ENCODE measurements at regions not wholly inside any gene's neighbourhood (a gene's known extent, or its start where the extent isn't known, plus 50 kb on each side); places are given as distances from the start of the nearest gene placed in this dataset.
"Not testable (repeated sequence)": the region's sequence is repeated elsewhere in the genome, so short reads cannot be mapped to it uniquely, and the experiment has no call there.

DNA sequence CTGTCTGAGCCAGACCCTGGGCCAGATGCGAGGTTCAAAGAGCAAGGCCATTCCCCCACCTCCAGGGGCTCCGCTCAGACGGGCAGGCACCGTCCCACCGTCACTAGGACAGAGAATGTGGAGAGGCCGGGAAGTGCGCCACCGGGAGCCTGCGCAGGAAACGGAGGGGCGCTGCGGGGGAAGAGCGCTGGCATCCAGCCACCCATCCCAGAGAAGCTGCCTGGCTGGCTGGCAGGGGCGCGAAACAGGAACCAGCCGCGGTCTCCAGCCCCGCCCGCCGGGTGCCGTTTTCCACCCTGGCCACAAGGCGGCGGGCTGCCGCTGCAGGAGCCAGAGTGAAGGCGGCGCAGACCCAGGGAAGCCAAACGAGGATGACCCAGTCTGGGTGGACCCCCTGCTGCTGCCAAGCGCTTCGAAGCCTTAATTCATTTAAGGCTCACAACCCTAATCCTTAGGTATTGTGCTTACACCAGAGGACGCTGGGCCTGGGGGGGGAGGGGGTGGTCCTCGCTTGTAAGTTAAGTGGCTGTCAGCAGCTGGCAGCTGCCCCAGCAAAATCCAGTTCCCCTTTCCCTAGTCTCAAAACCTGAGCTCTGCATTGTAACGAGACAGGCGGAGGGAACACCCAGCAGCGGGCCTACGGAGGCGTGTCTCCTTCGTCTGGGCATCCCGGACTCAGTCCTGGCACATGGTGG lies 114.8 kb upstream of the SMURF2 start:
- no CpG with 5 or more reads among the region's 38 CpGs for WGBS (ENCODE audit: extremely low coverage, insufficient coverage, insufficient read length)
- not testable (repeated sequence) for H3K9ac ChIP-seq (ENCODE audit: low read length); H2AK5ac ChIP-seq (ENCODE audit: low read length); H3K9me3 ChIP-seq (ENCODE audit: insufficient read depth, low read depth, low read length); H3K18ac ChIP-seq (ENCODE audit: low read length); H3K23ac ChIP-seq (ENCODE audit: low read length); H3K36me3 ChIP-seq (ENCODE audit: control insufficient read depth in 1 of 2, insufficient read depth in 2 of 2, low read length in 2 of 2); H3K27ac ChIP-seq (ENCODE audit: low read depth, low read length); H3K14ac ChIP-seq (ENCODE audit: low read length); H2BK5ac ChIP-seq (ENCODE audit: low read depth, low read length, poor library complexity); H4K12ac ChIP-seq (ENCODE audit: low read depth, low read length); H4K91ac ChIP-seq (ENCODE audit: low read depth, low read length); H2BK120ac ChIP-seq (ENCODE audit: insufficient read depth, low read length, poor library complexity); H3K4ac ChIP-seq (ENCODE audit: low read depth, low read length); H3K4me3 ChIP-seq (ENCODE audit: low read depth, low read length)
- Histone ChIP-seq H4K8ac (ENCODE audit: low read depth, low read length) (peak overlapping the region; percentile 12), H3K4me2 (ENCODE audit: low read length) (peak overlapping the region; percentile 64), H3K79me2 (ENCODE audit: control insufficient read depth, insufficient read depth, low read length, poor library complexity) (peaks cover 11% of the 10 kb centered on the region), H2AFZ (ENCODE audit: insufficient read depth, low read length, poor library complexity) (peak overlapping the region; percentile 25), H3K4me1 (ENCODE audit: control insufficient read depth in 1 of 2, insufficient read depth in 2 of 2, low read length in 2 of 2) (peaks cover 30 to 47% of the 10 kb centered on the region in 2 experiments), H3K79me1 (ENCODE audit: low read length) (peaks cover 35% of the 10 kb centered on the region), H2BK12ac (ENCODE audit: low read length) (peak overlapping the region; percentile 51), H3K27me3 (ENCODE audit: insufficient read depth, low read length) (peaks cover 14% of the 10 kb centered on the region)
- DNase-seq = peak; percentile 69 to 82

DNA sequence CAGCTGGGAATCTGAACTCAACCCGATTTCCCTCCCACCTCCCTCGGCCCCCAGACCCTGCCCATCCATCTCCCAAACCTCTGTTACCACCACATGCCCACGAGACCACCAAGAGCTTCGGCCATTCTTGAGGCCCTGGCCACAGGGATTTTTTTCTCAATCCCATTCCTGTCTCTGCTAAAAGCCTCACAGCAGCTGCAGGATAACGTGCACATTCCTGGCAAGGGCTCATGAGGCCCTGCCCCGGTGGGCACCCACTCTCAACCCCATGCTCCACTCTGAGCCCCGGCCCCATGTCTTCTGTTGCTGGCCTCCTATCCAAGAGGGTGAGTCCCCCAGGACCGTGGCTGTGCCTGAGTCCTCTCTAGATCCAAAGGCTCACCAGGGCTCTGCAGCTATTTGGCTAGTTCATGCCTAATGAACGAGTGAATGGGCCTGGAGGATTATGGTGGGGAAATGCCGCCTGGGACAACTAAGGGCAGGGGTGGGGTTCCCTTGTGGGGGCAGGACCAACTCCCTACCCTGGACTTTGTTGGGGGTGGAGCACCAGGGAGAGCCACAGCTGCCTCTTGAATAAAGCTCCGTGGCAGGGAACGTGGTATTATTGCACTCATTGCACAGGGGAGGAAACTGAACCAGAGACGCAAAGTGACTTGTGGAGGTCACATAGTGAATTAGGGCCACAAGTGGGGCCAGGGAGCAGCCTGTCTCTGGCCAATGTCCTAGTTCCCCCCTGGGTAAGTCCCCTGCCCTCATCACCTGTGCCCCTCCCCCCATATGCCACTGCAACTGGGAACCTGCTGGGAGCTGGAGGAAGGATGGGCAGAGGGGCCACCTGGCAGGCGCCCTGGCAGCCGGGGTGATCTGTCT lies 113.8 kb upstream of the SMURF2 start:
- H3K23ac ChIP-seq (ENCODE audit: low read length) = no peak overlapping the region
- H4K8ac ChIP-seq (ENCODE audit: low read depth, low read length) = no peak overlapping the region
- H2BK120ac ChIP-seq (ENCODE audit: insufficient read depth, low read length, poor library complexity) = no peak overlapping the region
- no peak overlapping the region for H3K27ac ChIP-seq (ENCODE audit: low read depth, low read length)
- no peak overlapping the region for H2BK5ac ChIP-seq (ENCODE audit: low read depth, low read length, poor library complexity)
- H3K9me3 ChIP-seq (ENCODE audit: insufficient read depth, low read depth, low read length) = peaks cover 7% of the 10 kb centered on the region
- H3K4ac ChIP-seq (ENCODE audit: low read depth, low read length) = no peak overlapping the region
- H2BK12ac ChIP-seq (ENCODE audit: low read length) = no peak overlapping the region
- H3K79me1 ChIP-seq (ENCODE audit: low read length) = peaks cover 26% of the 10 kb centered on the region
- H3K4me3 ChIP-seq (ENCODE audit: low read depth, low read length) = no peak overlapping the region
- H4K91ac ChIP-seq (ENCODE audit: low read depth, low read length) = no peak overlapping the region
- H3K79me2 ChIP-seq (ENCODE audit: control insufficient read depth, insufficient read depth, low read length, poor library complexity) = peaks cover 9% of the 10 kb centered on the region
- H3K27me3 ChIP-seq (ENCODE audit: insufficient read depth, low read length) = peaks cover 14% of the 10 kb centered on the region
- no peak overlapping the region for H2AK5ac ChIP-seq (ENCODE audit: low read length)
- no peak overlapping the region for H3K4me2 ChIP-seq (ENCODE audit: low read length)
- no peak overlapping the region for H3K9ac ChIP-seq (ENCODE audit: low read length)
- H2AFZ ChIP-seq (ENCODE audit: insufficient read depth, low read length, poor library complexity) = no peak overlapping the region
- WGBS (ENCODE audit: extremely low coverage, insufficient coverage, insufficient read length) = no CpG with 5 or more reads among the region's 15 CpGs
- H3K14ac ChIP-seq (ENCODE audit: low read length) = no peak overlapping the region
- peaks cover 0 to 2% of the 10 kb centered on the region in 2 experiments for H3K36me3 ChIP-seq (ENCODE audit: control insufficient read depth in 1 of 2, insufficient read depth in 2 of 2, low read length in 2 of 2)
- no peak overlapping the region for H3K18ac ChIP-seq (ENCODE audit: low read length)
- H3K4me1 ChIP-seq (ENCODE audit: control insufficient read depth in 1 of 2, insufficient read depth in 2 of 2, low read length in 2 of 2) = peaks cover 25 to 42% of the 10 kb centered on the region in 2 experiments
- H4K12ac ChIP-seq (ENCODE audit: low read depth, low read length) = no peak overlapping the region
- DNase-seq = no peak

GRCh38 chr17:64774888-64775540 lies 112.9 kb upstream of the SMURF2 start:
- peaks cover 7% of the 10 kb centered on the region for H3K9me3 ChIP-seq (ENCODE audit: insufficient read depth, low read depth, low read length)
- H3K23ac ChIP-seq (ENCODE audit: low read length) = no peak overlapping the region
- H4K8ac ChIP-seq (ENCODE audit: low read depth, low read length) = no peak overlapping the region
- H3K9ac ChIP-seq (ENCODE audit: low read length) = no peak overlapping the region
- H2AFZ ChIP-seq (ENCODE audit: insufficient read depth, low read length, poor library complexity) = no peak overlapping the region
- H3K27ac ChIP-seq (ENCODE audit: low read depth, low read length) = no peak overlapping the region
- no peak overlapping the region for H2BK5ac ChIP-seq (ENCODE audit: low read depth, low read length, poor library complexity)
- no peak overlapping the region for H3K4me3 ChIP-seq (ENCODE audit: low read depth, low read length)
- peak overlapping the region; percentile 10 for H4K91ac ChIP-seq (ENCODE audit: low read depth, low read length)
- no peak overlapping the region for H3K4ac ChIP-seq (ENCODE audit: low read depth, low read length)
- peaks cover 3% of the 10 kb centered on the region for H3K79me2 ChIP-seq (ENCODE audit: control insufficient read depth, insufficient read depth, low read length, poor library complexity)
- H3K79me1 ChIP-seq (ENCODE audit: low read length) = peaks cover 20% of the 10 kb centered on the region
- H3K18ac ChIP-seq (ENCODE audit: low read length) = no peak overlapping the region
- no peak overlapping the region for H4K12ac ChIP-seq (ENCODE audit: low read depth, low read length)
- WGBS (ENCODE audit: extremely low coverage, insufficient coverage, insufficient read length) = no CpG with 5 or more reads among the region's 10 CpGs
- H3K36me3 ChIP-seq (ENCODE audit: control insufficient read depth in 1 of 2, insufficient read depth in 2 of 2, low read length in 2 of 2) = peaks cover 0 to 2% of the 10 kb centered on the region in 2 experiments
- H3K4me1 ChIP-seq (ENCODE audit: control insufficient read depth in 1 of 2, insufficient read depth in 2 of 2, low read length in 2 of 2) = peaks cover 23 to 35% of the 10 kb centered on the region in 2 experiments
- H2BK12ac ChIP-seq (ENCODE audit: low read length) = no peak overlapping the region
- no peak overlapping the region for H2AK5ac ChIP-seq (ENCODE audit: low read length)
- no peak overlapping the region for H3K14ac ChIP-seq (ENCODE audit: low read length)
- no peak for DNase-seq
- H3K4me2 ChIP-seq (ENCODE audit: low read length) = no peak overlapping the region
- peaks cover 14% of the 10 kb centered on the region for H3K27me3 ChIP-seq (ENCODE audit: insufficient read depth, low read length)
- no peak overlapping the region for H2BK120ac ChIP-seq (ENCODE audit: insufficient read depth, low read length, poor library complexity)

Data from trophoblast cell (in vitro differentiated cells and primary cell).